A549 (cell line): ENCODE measurements at regions not wholly inside any gene's neighbourhood (a gene's known extent, or its start where the extent isn't known, plus 50 kb on each side); places are given as distances from the start of the nearest gene placed in this dataset.
"Not testable (repeated sequence)": the region's sequence is repeated elsewhere in the genome, so short reads cannot be mapped to it uniquely, and the experiment has no call there.

Experiments
- CTCF ChIP-seq: fragments of >200 bp; sonication (Bioruptor Twin); formaldehyde crosslinking; IDR thresholded peaks from 3 replicates; pipeline ENCODE4 v1.5.1; 2016
- ESRRA ChIP-seq: fragments of 150-350 bp; IDR thresholded peaks from 2 replicates; pipeline ENCODE4 v1.6.1; 2014; ENCODE audit warnings: mild to moderate bottlenecking, low read length, borderline replicate concordance

- TF ChIP-seq ESRRA, CTCF: not testable (repeated sequence)
Measured at GRCh38 chr7:73156510-73157168, 70.8 kb upstream of the SPDYE9 start.
